SIG-M5 treated with dmso at 0.1 percent for 504 hours (cell line): ENCODE measurements at regions not wholly inside any gene's neighbourhood (a gene's known extent, or its start where the extent isn't known, plus 50 kb on each side); places are given as distances from the start of the nearest gene placed in this dataset.
"Not testable (repeated sequence)": the region's sequence is repeated elsewhere in the genome, so short reads cannot be mapped to it uniquely, and the experiment has no call there.

Experiments
- DNase-seq: peaks from one replicate; lab custom pipeline; 2025; ENCODE audit not compliant: unreplicated experiment; lab: John Stamatoyannopoulos, UW

DNA sequence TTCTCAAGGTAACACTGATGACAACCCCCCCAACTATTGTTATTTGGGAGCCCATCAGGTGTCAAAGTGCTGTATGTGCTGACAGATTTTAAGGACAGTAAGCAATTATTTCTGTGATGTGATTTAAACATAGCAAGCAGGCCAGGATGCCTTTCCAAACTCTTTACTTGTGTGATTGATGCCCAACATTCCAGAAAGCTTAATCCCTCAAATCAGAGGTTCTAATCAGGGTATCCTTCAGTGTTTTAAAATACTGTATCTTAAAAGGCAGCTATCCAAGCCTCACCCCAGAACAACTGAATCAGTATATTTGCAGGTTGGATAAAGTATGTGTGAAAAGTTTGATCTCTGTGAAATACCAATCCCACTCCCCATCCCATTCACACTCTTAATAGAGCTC, 119.7 kb downstream of the GASK1B start:
- DNase-seq = no peak

- no peak for DNase-seq
Measured at GRCh38 chr4:158051401-158052235, 121.2 kb downstream of the GASK1B start.

GRCh38 chr4:158050942-158051341, 121.9 kb downstream of the GASK1B start:
- DNase-seq = no peak

DNA sequence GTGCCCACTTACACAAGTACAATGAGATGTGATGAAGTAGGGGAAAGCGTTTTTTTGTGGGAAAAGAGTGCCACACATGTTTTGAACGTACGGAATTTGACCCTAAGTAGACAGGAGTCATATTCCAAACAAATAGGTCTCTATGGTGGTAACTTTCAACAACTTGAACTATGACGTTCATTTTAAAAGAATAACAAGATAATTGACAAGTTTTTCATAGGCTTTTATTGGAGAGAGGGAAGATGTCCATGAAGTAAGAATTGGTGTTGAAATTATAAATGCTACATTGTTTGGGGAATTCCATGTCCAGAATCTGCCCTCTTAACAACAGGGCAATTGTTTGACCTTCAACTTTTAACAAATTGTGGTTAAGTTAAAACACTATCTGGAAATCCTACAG, 126.5 kb downstream of the GASK1B start:
- DNase-seq = no peak

GRCh38 chr4:158043971-158044618, 128.7 kb downstream of the GASK1B start:
- DNase-seq = no peak

DNA sequence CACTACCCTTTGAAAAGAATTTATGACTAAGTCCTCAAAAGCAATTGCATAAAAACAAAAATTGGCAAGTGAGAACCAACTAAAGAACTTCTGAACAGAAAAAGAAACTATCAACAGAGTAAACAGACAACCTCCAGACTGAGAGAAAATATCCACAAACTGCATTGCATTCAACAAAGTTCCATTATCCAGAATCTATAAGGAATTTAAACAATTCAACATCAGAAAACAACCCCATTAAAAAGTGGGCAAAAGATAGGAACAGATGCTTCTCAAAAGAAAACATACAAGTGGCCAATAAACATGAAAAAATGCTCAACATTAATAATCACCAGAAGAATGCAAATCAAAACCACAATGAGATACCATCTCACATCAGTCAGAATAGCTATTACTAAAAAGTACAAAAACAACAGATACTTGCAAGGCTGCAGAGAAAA, 130.2 kb downstream of the GASK1B start:
- no peak for DNase-seq

- no peak for DNase-seq
Measured at GRCh38 chr4:158038718-158039117, 134.1 kb downstream of the GASK1B start.

DNA sequence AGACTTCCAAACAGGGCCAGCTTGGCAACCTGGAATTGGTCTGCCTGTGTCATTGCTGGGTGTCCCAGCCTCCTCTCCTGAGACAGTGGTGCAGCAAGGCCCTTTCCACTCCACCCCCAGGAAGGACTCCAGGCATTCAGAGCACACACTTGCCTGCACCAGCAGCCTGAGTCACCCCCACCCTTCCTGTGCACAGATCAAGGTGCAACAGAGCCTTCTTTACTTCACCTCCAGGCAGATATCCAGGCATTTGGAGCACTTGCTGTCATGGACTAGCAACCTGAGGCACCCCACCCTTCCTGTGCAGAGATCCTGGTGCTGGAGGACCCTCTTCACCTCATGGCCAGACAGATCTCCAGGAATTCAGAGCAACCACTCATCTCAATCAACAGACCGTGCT, 135.8 kb downstream of the GASK1B start:
- no peak for DNase-seq

GRCh38 chr4:158035662-158036195, 137.1 kb downstream of the GASK1B start:
- DNase-seq = no peak

- DNase-seq = peak; percentile 28
Measured at GRCh38 chr4:158033416-158034120, 139.3 kb downstream of the GASK1B start.

- no peak for DNase-seq
Measured at GRCh38 chr4:158032733-158033415, 140.0 kb downstream of the GASK1B start.

DNA sequence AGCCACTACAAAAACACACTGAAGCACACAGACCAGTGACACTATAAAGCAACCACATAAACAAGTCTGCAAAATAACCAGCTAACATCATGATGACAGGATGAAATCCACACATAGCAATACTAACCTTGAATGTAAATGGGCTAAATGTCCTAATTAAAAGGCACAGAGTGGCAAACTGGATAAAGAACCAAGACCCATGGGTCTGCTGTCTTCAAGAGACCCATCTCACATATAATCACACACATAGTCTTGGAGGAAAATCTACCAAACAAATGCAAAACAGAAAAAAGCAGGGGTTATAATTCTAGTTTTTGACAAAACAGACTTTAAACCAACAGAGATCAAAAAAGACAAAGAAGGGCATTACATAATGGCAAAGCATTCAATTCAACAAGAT, 144.4 kb downstream of the GASK1B start:
- DNase-seq = not testable (repeated sequence)

DNA sequence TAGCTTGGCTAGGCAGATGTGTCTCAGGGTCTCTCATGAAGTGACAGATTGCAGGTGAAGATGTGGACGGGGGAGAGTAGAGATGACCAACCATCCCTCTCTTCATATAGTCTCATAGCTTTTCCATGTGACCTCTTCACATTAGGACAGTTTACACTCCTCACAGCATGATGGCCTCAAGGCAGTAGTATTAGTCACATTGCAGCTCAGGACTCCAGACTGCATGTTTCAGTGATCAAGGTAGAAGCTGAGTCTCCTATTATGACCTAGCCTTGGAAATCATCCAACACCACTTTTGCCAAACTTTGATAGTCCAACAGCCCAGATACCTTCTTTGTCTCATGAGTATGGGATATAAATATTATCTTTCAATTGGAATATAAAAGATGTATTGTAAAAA, 147.7 kb downstream of the GASK1B start:
- DNase-seq = no peak

- DNase-seq = no peak
Measured at GRCh38 chr4:158020734-158021346, 152.0 kb downstream of the GASK1B start.

DNA sequence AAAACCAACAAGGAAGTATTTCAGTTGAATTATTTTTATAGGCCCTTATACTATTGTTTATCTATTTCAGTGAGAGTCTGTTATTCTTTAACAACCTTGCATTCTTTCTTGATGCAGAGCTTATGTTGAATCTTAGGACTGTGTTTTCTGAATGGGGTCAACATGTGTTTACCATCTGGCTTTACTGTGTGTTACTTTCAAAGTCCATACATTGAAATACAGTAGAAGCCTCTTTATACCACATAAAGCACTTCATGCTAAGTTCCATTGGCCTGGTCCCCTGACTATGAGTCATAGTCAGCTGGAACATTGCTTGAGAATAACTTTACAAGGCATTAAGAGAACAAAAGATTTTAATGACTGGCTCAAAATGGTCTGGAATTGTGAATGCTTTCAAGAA, 152.6 kb downstream of the GASK1B start:
- DNase-seq = no peak

- no peak for DNase-seq
Measured at GRCh38 chr4:158018831-158019230, 154.0 kb downstream of the GASK1B start.

DNA sequence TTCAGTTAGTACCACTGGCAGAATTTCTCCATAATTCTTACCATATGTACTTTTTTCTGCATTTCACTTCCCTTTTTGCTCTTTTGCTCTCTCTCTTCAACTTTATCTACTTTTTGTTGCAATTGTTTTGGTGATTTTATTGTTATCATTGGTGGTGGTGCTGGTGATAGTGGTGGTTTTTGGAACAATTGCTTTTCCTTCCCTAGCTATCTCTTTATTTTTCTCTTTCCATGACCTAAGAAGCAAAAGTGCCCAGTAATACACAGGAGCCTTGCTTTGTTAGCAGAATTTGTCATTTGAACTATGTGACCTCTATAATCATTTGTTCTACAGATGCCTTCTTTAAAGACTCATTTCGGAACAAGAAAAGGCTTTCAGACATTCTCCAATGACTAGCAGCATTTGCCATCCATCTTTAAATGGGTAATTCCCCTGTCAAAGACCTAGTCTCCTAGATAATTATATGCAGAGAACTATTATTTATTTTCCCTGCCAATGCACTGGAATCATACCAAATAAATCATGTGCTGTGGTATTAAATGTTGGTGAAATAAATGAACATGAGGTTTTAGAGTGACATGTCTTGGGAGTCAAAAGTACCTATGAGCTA, 154.5 kb downstream of the GASK1B start:
- DNase-seq = peak; percentile 56

- peak; percentile 42 for DNase-seq
Measured at GRCh38 chr4:158016511-158016910, 156.3 kb downstream of the GASK1B start.

DNA sequence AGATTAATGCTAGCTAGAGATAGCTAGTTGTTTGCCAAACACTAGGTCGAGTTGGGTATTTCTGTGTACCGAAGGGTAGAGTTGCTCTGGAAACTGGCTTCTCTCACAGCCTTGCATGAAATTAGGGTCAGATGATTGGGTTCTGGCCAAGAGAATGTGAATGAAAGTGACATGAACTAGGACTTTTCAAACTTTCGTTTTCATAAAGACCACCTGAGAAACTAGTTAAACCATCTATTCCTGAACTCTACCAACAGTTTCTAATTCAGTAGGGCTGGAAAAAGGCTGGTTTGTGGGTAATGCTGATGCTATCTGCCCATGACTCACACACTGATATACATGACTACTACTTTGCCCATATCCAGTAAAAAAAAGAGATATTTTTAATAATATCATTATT, 157.6 kb downstream of the GASK1B start:
- DNase-seq = no peak

- DNase-seq = no peak
Measured at GRCh38 chr4:158013858-158014257, 159.0 kb downstream of the GASK1B start.
